ENCODE measurements at regions not wholly inside any gene's neighbourhood (a gene's known extent, or its start where the extent isn't known, plus 50 kb on each side); places are given as distances from the start of the nearest gene placed in this dataset.

GRCh38 chr18:24910221-24910620 lies 441.7 kb downstream of the ZNF521 start:
- TF ChIP-seq CTCF (conservative IDR thresholded peaks at IDR 0.05; ENCODE audit: low read length) (no peak), EZH2phosphoT487 (IDR thresholded peaks at IDR 0.05; ENCODE audit: borderline replicate concordance, low read depth, low read length) (no peak)

Data from OCI-LY7 (cell line).